ENCODE measurements at regions not wholly inside any gene's neighbourhood (a gene's known extent, or its start where the extent isn't known, plus 50 kb on each side); places are given as distances from the start of the nearest gene placed in this dataset.
A peak's percentile ranks its signal among the peaks of the same experiment; 100 is the strongest.

GRCh38 chrX:45799576-45799975, 598.9 kb upstream of the DIPK2B start:
- Mint-ChIP-seq H3K4me3 (peak overlapping the region; percentile 53), H3K4me1 (peaks cover 48% of the 10 kb centered on the region), H3K36me3 (peaks cover 5% of the 10 kb centered on the region), H3K27me3 (no peaks in the 10 kb centered on the region), H3K27ac (no peak overlapping the region), H3K9me3 (no peaks in the 10 kb centered on the region)
- no peak for DNase-seq
- no peak for ATAC-seq (ENCODE audit: low read depth)
- POLR2A ChIA-PET: no interaction called here

- no peak overlapping the region for H3K4me3 Mint-ChIP-seq
- H3K9me3 Mint-ChIP-seq: peaks cover 2% of the 10 kb centered on the region
- POLR2A ChIA-PET: interaction anchor here (1.5 kb wide), 1 partner anchor 26 kb away, joined by 6 read pairs; no protein-coding TSS in a partner anchor
- ATAC-seq (ENCODE audit: low read depth) (no peak), DNase-seq (no peak)
- H3K4me1 Mint-ChIP-seq: peaks cover 31% of the 10 kb centered on the region
- H3K36me3 Mint-ChIP-seq: peaks cover 20% of the 10 kb centered on the region
- no peak overlapping the region for H3K27ac Mint-ChIP-seq
- no peaks in the 10 kb centered on the region for H3K27me3 Mint-ChIP-seq
Measured at GRCh38 chrX:45795546-45795945, 594.9 kb upstream of the DIPK2B start.

GRCh38 chrX:45794995-45795337, 594.3 kb upstream of the DIPK2B start:
- Mint-ChIP-seq H3K36me3 (peaks cover 20% of the 10 kb centered on the region), H3K4me3 (no peak overlapping the region), H3K9me3 (peaks cover 2% of the 10 kb centered on the region), H3K27me3 (no peaks in the 10 kb centered on the region), H3K4me1 (peaks cover 31% of the 10 kb centered on the region), H3K27ac (no peak overlapping the region)
- DNase-seq: no peak
- POLR2A ChIA-PET: interaction anchor here (1.5 kb wide), 1 partner anchor 25 kb away, joined by 6 read pairs; no protein-coding TSS in a partner anchor
- ATAC-seq (ENCODE audit: low read depth): no peak

GRCh38 chrX:45794323-45794994, 593.8 kb upstream of the DIPK2B start:
- no peaks in the 10 kb centered on the region for H3K27me3 Mint-ChIP-seq
- no peak overlapping the region for H3K4me3 Mint-ChIP-seq
- DNase-seq: no peak
- H3K36me3 Mint-ChIP-seq: peaks cover 20% of the 10 kb centered on the region
- POLR2A ChIA-PET: interaction anchor here (1.5 kb wide), 1 partner anchor 25 kb away, joined by 6 read pairs; no protein-coding TSS in a partner anchor
- H3K9me3 Mint-ChIP-seq: peaks cover 2% of the 10 kb centered on the region
- H3K4me1 Mint-ChIP-seq: peaks cover 28% of the 10 kb centered on the region
- ATAC-seq (ENCODE audit: low read depth): no peak
- no peak overlapping the region for H3K27ac Mint-ChIP-seq

- Mint-ChIP-seq H3K27me3 (no peaks in the 10 kb centered on the region), H3K36me3 (peaks cover 26% of the 10 kb centered on the region), H3K9me3 (peaks cover 2% of the 10 kb centered on the region), H3K27ac (peak overlapping the region; percentile 77), H3K4me3 (no peak overlapping the region), H3K4me1 (peaks cover 20% of the 10 kb centered on the region)
- ATAC-seq (ENCODE audit: low read depth) (no peak), DNase-seq (no peak)
- POLR2A ChIA-PET: interaction anchor here (0.6 kb wide), 1 partner anchor 20 kb away, joined by 3 read pairs; no protein-coding TSS in a partner anchor
Measured at GRCh38 chrX:45788941-45789348, 588.3 kb upstream of the DIPK2B start.

- Mint-ChIP-seq H3K4me1 (peaks cover 20% of the 10 kb centered on the region), H3K4me3 (no peak overlapping the region), H3K9me3 (peaks cover 2% of the 10 kb centered on the region)
Measured at GRCh38 chrX:45788315-45788714, 587.6 kb upstream of the DIPK2B start.

GRCh38 chrX:45784590-45784989, 583.9 kb upstream of the DIPK2B start:
- ATAC-seq (ENCODE audit: low read depth): no peak
- no peak overlapping the region for H3K4me3 Mint-ChIP-seq
- peaks cover 18% of the 10 kb centered on the region for H3K36me3 Mint-ChIP-seq
- H3K27ac Mint-ChIP-seq: no peak overlapping the region
- peaks cover 15% of the 10 kb centered on the region for H3K4me1 Mint-ChIP-seq
- no peak for DNase-seq
- POLR2A ChIA-PET: no interaction called here
- H3K9me3 Mint-ChIP-seq: no peaks in the 10 kb centered on the region
- no peaks in the 10 kb centered on the region for H3K27me3 Mint-ChIP-seq

More at GRCh38 chrX:45788315-45788714, 587.6 kb upstream of the DIPK2B start:
- Mint-ChIP-seq H3K27ac (no peak overlapping the region), H3K27me3 (no peaks in the 10 kb centered on the region), H3K36me3 (peaks cover 26% of the 10 kb centered on the region)
- ATAC-seq (ENCODE audit: low read depth) (no peak), DNase-seq (no peak)
- POLR2A ChIA-PET: no interaction called here

GRCh38 chrX:45783002-45783401, 582.3 kb upstream of the DIPK2B start:
- Mint-ChIP-seq H3K9me3 (no peaks in the 10 kb centered on the region), H3K27ac (no peak overlapping the region), H3K4me1 (peaks cover 13% of the 10 kb centered on the region), H3K4me3 (no peak overlapping the region), H3K27me3 (no peaks in the 10 kb centered on the region), H3K36me3 (peaks cover 26% of the 10 kb centered on the region)
- DNase-seq (no peak), ATAC-seq (ENCODE audit: low read depth) (no peak)
- POLR2A ChIA-PET: no interaction called here

GRCh38 chrX:45781901-45782553, 581.4 kb upstream of the DIPK2B start:
- ATAC-seq (ENCODE audit: low read depth) (no peak), DNase-seq (no peak)
- POLR2A ChIA-PET: no interaction called here
- H3K27me3 Mint-ChIP-seq: no peaks in the 10 kb centered on the region
- no peaks in the 10 kb centered on the region for H3K9me3 Mint-ChIP-seq
- H3K27ac Mint-ChIP-seq: peak overlapping the region; percentile 34
- peaks cover 30% of the 10 kb centered on the region for H3K36me3 Mint-ChIP-seq
- no peak overlapping the region for H3K4me3 Mint-ChIP-seq
- peaks cover 19% of the 10 kb centered on the region for H3K4me1 Mint-ChIP-seq

GRCh38 chrX:45778616-45779015, 577.9 kb upstream of the DIPK2B start:
- DNase-seq (no peak), ATAC-seq (ENCODE audit: low read depth) (no peak)
- Mint-ChIP-seq H3K4me3 (no peak overlapping the region), H3K27me3 (no peaks in the 10 kb centered on the region), H3K27ac (no peak overlapping the region), H3K36me3 (peaks cover 21% of the 10 kb centered on the region), H3K9me3 (no peaks in the 10 kb centered on the region), H3K4me1 (peaks cover 19% of the 10 kb centered on the region)
- POLR2A ChIA-PET: interaction anchor here (1.7 kb wide), 1 partner anchor 9 kb away, joined by 4 read pairs; no protein-coding TSS in a partner anchor

GRCh38 chrX:45777366-45777765, 576.7 kb upstream of the DIPK2B start:
- DNase-seq: no peak
- no peaks in the 10 kb centered on the region for H3K9me3 Mint-ChIP-seq
- POLR2A ChIA-PET: interaction anchor here (1.7 kb wide), 1 partner anchor 8 kb away, joined by 4 read pairs; no protein-coding TSS in a partner anchor
- peaks cover 27% of the 10 kb centered on the region for H3K4me1 Mint-ChIP-seq
- no peak overlapping the region for H3K4me3 Mint-ChIP-seq
- no peak for ATAC-seq (ENCODE audit: low read depth)
- no peaks in the 10 kb centered on the region for H3K27me3 Mint-ChIP-seq
- H3K36me3 Mint-ChIP-seq: peaks cover 21% of the 10 kb centered on the region
- H3K27ac Mint-ChIP-seq: peak overlapping the region; percentile 48

- peaks cover 21% of the 10 kb centered on the region for H3K36me3 Mint-ChIP-seq
- H3K27me3 Mint-ChIP-seq: no peaks in the 10 kb centered on the region
- ATAC-seq (ENCODE audit: low read depth) (no peak), DNase-seq (no peak)
- no peak overlapping the region for H3K4me3 Mint-ChIP-seq
- peaks cover 39% of the 10 kb centered on the region for H3K4me1 Mint-ChIP-seq
- POLR2A ChIA-PET: no interaction called here
- no peaks in the 10 kb centered on the region for H3K9me3 Mint-ChIP-seq
- no peak overlapping the region for H3K27ac Mint-ChIP-seq
Measured at GRCh38 chrX:45775468-45775867, 574.8 kb upstream of the DIPK2B start.

- POLR2A ChIA-PET: no interaction called here
- Mint-ChIP-seq H3K9me3 (no peaks in the 10 kb centered on the region), H3K27ac (no peak overlapping the region), H3K4me3 (no peak overlapping the region), H3K36me3 (peaks cover 18% of the 10 kb centered on the region), H3K4me1 (peaks cover 41% of the 10 kb centered on the region), H3K27me3 (no peaks in the 10 kb centered on the region)
- ATAC-seq (ENCODE audit: low read depth) (no peak), DNase-seq (no peak)
Measured at GRCh38 chrX:45774961-45775360, 574.3 kb upstream of the DIPK2B start.

GRCh38 chrX:45773572-45773971, 572.9 kb upstream of the DIPK2B start:
- peaks cover 35% of the 10 kb centered on the region for H3K4me1 Mint-ChIP-seq
- H3K4me3 Mint-ChIP-seq: no peak overlapping the region
- POLR2A ChIA-PET: no interaction called here
- no peak overlapping the region for H3K27ac Mint-ChIP-seq
- no peaks in the 10 kb centered on the region for H3K9me3 Mint-ChIP-seq
- ATAC-seq (ENCODE audit: low read depth): no peak
- H3K27me3 Mint-ChIP-seq: no peaks in the 10 kb centered on the region
- H3K36me3 Mint-ChIP-seq: peaks cover 8% of the 10 kb centered on the region
- DNase-seq: no peak
